Colon (tissue), 2 donors: ENCODE measurements at regions not wholly inside any gene's neighbourhood (a gene's known extent, or its start where the extent isn't known, plus 50 kb on each side); places are given as distances from the start of the nearest gene placed in this dataset.

Experiments used
- FAIRE-seq: peaks from 2 replicates; lab custom pipeline; 2012; peaks lifted over from hg19 to GRCh38; lab: Jason Lieb, UNC
- donor health status: control.
- donor health status: control.

DNA sequence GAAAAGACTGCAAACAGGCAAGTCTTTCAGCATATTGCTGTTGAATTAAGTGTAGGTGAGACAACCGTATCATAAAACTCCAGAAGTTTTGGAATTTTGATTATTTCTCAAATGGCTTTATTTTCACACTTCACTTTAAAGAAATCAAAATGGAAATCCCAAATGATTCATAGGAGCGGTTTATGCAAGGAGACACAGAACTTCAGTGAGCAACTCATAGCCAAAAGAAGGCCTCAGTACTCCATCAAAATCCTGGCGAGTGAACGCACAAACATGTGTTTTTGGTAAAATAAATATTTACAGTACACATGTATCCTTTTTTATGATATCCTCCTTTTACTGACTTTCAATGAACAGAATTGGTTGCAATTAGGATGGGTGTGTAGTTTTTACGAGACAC, 140.4 kb upstream of the APCDD1 start:
- FAIRE-seq, result no peak

DNA sequence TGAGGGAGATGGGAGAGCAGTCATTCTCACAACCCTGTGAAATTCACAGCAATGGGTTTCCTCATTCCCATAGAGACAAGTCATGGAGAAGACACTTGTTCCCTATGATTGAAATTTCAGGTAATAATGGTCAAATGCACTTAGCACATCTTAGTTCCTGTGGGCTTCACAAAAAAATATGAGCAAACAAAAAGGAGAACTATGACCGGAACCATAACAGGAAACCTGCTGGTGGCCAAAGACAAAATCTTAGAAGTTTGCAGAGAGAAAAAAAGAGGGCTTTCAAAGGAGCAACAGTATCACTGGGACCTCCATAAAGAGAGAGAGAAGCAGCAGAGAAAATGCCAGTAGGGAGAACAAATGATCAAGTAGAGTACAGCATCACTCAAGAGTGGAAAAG, 138.9 kb upstream of the APCDD1 start:
- FAIRE-seq, result no peak

DNA sequence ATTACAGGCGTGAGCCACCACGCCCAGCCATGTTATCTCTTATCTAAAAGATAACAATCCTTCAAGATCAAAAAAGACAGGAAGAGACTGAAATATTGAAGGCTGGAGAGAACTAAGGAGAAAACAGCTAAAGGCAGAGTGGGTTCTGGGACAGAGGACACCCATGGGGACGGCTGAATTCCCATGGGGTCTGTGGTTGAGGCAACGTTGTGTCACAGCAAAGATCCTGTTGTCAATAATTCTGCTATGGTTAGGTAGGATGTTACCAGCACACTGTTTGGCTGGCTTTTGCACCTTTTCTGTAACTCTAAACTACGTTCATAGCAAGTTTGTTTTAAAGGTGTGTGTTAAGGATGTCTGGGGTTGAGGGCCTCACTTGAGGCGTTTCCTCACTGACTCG, 137.7 kb upstream of the APCDD1 start:
- no peak for FAIRE-seq

DNA sequence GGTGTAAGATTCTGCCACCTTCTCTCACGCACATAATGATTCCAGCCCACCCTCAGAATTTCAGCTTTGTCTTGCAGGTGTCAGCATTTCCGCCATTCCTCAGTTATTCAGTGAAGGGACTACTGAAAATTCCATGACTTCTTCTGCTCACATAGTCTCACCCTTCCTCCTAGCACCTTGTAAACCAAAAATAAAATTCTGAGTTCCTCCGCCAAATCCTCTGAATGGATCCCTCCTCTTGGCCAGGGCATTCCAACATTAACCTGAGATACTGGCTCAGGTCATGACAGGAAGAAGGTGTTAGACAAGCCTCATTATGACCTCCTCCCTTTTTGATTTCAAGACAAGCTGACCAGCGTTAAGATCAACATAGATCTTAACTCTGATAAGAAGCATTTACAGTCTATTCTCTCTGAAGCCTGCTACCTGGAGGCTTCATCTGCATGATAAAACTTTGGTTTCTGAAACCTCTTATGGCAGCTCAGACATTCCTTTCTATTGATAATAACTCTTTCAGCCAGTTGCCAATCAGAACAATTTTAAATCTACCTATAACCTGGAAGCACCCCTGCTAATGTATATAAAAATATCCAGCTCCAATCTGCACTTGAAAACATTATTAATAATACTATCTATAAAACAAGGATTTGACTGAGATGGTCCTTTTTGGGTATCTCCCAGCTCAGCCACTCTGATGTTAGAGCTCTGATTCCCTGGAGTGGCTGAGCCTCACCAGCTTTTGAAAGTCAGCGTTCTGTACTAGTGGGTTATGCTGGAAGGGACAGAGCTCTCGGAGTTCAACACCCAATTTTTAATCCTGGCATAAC, 136.4 kb upstream of the APCDD1 start:
- FAIRE-seq, result no peak

DNA sequence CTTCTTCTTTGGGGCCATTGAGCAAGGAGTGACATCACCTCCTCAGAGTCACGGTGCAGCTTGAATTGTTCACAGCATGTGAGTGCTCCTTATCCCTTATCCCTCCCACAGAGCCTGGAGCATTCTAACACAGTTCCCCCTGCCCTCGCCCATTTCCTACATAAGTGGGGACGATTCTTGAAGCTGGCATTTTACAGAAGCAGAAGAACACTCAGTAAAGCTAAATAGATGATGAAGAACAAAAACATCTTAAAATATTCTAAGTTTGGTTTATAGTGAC, 135.8 kb upstream of the APCDD1 start:
- FAIRE-seq, result no peak

DNA sequence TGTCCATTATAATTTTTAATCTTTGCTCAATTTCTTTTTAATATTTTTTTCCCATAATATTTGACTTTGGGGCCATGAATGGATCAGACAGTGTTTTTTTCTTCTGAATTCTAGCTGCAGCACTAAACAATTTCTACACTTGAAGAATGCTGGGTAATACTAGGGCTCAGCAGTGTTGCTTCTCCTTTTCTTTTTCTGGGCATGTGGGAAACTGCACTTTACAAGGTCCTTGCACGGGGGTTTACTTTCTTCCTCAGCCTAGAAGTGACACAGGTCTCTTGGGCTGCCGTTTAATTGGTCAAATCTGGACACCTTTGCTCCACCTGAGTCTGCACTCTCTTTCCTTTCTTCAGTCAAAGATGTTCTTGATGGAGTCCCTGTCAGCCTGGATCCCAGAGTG, 135.4 kb upstream of the APCDD1 start:
- no peak for FAIRE-seq

DNA sequence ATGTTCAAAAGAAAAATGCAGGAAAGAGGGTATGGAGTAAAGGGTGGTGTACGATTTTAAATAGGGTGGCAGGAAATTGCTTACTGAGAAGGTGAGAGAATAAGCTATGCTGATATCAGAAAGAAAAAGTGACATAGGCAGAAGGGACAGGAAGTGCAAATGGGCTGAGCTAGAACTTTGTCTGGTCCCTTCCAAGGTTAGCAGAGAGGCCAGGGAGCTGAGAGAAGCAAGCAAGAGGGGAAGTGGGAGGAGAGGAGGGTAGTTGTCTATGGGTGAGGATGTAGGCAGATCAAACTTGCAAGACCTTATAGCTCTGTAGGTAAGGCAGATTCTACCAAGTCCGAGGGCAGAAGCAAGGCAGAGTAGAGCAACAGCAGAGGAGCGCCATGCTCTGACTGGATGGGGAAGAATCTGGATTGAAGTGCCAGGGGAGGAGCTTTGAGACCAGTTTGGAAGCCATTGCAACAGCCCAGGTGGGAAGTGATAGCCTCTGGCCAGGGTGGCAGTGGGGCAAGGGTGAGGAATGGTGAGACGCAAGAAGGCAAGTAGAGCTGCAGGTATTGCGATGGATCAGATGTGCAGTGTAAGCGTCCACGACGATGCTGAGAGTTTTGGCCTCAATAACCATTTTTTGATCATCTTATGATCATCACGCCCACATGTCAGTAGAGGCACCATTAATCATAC, 134.4 kb upstream of the APCDD1 start:
- FAIRE-seq, result no peak

DNA sequence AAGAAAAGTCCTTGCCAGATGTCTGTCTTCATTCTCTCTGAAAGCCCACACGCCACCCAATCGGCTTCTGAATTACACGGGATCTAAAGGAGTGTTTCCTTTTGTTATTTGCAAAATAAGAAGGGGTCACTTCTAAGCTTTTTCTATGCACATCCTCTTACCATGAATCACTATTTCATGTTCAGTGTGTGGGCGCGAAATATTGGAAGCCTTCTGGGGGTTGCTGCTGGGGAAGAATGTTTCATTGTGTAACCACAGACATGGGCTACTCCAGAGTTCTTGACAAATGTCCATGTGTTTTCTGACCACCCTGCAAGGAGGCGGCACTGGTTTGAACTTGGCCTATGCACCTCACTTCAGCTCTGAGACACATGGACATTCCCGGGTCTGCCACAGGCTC, 133.6 kb upstream of the APCDD1 start:
- no peak for FAIRE-seq

DNA sequence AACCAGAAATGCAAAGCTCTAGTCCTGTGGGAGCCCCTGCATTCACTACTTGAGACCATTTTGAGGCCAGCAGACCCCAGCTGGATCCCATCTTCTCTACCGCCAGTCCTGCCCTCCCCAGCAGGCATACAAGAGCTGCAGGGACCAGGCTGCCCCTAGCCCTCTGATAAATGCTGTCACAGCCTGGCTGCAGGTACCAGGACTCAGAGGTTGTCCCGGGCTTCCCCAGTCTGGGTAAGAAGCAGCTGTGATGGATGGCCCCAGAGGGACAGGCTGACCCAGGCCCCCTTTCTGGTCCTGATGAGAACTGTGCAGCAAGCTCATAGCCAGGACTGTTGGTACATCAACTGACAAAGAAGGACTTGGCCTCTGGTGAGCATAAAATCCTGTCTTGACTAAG, 132.9 kb upstream of the APCDD1 start:
- FAIRE-seq, result no peak

DNA sequence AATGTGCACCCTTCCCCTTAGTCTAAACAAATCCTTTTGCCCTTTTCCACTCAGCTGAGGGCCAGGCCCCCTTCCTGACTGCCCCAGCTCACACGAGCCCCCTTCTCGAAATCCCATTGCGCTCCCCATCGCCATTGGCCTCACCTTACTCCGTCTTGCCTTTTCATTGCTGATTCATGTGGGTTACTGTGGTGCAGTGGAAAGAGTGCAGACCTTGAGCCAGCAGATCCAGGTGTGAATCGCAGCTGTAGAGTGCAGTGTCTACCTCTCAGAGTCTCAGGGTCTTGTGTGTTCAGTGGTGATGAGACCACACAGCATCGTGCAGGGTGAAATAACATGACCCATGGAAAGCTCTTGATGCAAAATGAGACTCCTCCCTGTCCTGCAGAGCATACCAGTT, 132.4 kb upstream of the APCDD1 start:
- no peak for FAIRE-seq

DNA sequence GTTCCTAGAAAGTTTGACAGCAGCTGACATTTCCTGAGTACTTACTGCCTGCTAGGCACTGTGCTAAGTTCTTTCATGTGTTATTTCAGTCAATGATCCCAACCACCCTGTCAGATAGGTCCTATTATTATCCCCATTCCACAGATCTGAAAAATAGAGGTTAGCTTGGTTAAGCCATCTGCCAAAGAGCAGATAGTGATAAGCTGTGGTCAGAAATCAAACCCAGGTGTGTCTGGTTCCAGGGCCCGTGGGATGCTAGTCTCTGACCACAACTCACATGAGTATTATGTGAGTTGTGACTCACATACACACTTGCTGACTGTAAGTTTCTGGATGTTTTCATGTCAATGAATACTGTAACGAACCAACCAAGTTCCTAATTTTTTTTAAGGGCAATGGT, 132.0 kb upstream of the APCDD1 start:
- FAIRE-seq, result no peak

DNA sequence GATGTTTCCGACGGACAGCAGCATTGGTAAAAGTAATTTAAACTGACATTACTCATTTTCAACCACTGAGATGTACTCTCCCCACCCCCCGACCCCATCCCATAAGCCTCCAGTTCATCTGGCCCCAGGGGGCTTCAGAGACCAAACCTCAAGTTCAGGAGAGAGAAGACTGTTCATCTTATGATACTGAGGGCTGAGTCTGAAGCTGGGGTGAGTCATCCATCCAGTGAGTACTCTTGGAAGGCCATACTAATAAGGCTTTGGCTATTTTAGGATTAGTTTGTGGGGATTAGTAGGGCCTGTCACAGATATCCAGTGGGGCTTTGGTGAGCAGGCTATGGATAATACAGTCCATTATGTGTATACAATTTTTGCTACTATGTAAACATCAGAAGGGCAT, 125.3 kb upstream of the APCDD1 start:
- no peak for FAIRE-seq

DNA sequence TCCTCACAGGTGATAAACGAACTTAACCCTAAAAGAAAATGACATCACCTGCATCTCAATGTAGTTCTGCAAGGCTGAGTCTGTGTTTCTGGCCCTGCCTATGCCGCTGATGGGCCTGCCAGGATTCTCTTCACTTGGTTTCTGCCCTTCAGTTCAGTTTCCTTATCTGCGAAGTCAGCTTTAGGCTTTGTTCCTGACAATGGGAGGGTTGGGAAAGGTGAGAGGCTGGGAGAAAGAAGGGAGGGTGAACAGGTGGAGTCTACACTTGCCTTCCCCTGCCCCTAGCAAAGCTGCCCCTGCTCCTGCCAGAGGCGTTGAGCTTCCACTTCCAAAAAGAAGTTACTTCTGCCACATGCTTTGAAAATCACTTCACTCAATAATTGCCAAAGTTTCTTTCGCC, 124.0 kb upstream of the APCDD1 start:
- no peak for FAIRE-seq

DNA sequence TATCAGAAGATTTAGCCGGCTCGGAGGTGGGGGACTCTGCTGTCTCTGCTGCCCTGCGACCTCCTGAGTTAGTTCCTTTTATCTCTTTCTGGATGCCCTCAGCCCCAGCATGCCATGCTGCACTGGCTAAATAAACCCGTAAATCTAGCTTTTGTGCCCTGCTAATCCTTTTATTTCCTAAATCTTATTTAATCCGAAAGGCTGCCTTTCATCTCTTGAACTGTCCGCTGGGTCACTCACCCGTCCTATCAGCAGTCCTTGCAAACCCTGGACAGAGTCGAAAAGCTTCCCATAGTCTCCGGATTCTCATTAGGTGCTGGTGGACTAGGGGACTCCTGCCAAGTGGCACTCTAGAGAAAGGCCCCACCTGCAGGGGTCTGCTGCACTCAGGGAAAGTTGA, 122.0 kb upstream of the APCDD1 start:
- no peak for FAIRE-seq

DNA sequence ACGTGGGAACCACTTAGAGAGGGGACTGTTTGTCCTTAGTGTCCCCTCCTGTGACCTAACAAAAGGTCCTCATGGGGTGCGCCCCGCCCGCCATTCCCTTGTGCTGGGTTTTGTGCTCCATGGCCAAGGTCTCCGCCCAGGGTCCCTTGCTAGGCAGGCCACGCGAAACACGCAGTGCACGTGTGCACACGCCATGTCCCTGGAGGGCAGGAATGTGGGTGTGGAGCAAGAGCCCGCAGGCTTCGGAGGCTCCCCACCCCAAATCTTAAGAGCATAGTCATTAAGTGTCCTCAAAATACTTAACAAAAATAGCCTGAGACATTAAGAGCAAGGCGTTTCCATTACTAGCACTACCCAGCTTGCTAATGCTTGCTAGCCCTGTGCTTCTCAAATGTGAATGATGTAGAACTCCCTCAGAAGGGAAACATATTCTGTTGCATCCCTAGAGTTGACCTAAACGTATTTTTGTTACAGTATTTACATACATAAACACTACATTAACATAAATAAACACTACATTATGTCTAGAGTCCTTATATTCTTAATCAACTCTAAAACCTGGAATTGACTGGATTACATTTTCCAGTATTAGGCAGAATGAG, 117.6 kb upstream of the APCDD1 start:
- no peak for FAIRE-seq

DNA sequence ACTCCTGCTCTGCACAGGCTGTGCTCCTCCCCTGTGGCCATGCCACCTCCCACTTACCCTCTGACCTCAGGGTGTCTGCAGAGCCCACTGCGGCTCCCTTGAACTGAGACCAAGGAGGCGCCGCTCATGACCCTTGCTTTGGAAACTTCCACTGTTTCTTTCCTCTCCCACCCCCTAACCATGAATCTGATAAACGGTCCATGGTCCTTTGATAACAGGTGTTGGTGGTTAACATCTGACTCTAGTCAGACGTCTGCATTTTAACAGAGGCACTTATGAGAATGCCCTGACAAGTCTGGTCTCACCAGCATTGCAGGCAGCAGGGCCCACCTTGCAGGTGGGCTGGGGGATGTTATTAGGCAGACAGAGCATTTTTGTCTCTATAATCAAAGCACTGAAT, 113.6 kb upstream of the APCDD1 start:
- FAIRE-seq, result no peak

DNA sequence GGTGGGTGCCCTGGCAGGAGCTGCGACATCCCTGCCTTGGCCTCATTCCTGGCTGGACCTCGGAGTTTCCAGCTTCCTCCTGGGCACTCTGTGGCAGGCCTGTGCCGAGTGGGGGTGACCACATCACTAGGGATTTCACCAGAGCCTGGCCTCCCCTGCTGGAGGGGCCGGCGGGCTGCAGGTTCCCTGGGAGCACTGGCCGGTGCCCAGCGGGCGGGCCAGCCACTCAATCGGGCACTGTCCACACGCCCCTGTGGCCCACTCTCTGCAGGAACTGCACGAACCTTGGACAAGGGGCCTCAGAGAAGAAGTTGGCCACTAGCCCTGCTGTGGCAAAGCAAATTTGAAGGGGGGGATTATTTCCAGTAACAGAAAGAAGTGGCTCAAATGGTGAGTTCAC, 110.7 kb upstream of the APCDD1 start:
- FAIRE-seq, result no peak

DNA sequence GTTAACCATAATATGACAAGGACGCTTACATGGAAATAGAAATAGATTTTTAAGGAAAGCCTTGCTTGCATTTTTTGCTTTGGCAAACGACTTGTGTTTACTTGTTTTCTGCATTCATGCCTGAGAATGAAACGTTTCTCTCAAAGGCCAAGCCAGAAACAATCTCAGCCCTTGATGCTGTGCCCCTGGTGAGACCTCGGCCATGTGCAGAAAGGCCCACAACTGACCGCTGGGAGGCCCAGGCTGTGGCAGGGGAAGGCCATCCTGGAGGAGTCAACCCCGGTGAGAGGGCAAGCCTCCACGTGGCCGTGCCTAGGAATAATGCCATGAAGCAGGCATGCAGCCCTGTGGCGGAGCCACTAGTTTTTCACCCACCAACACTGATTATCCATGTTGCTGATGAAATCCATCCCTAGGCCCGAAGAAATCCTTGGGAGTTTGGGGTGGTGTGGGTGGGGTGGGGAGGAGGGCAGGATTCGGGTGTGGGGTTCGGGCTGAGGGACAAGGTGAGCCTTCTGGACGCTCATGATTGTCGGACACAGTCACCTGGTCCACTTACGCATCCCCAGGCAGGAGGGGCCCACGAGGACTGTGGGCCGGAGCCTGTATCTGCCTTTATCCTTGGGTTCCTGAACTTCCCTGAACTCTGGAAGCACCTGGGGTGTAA, 107.6 kb upstream of the APCDD1 start:
- no peak for FAIRE-seq

DNA sequence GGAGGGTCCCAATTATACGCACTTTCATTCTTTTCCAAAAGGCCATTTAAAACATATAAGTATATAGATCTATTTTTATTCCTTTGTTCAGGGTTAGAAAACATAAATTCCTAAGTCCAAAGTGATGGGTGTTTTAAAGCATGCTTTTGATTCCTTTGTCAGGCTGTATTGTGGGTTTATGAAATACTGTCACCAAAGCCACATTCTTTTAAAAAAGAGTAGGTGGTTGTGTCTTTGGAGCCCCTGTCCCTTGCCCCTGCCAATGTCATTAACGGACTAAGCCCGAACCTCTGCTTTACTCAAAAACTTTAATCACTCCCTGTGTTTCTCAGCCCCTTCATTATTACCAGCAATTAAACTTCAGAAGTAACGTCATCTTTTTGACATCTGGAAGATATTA, 104.9 kb upstream of the APCDD1 start:
- FAIRE-seq, result no peak

DNA sequence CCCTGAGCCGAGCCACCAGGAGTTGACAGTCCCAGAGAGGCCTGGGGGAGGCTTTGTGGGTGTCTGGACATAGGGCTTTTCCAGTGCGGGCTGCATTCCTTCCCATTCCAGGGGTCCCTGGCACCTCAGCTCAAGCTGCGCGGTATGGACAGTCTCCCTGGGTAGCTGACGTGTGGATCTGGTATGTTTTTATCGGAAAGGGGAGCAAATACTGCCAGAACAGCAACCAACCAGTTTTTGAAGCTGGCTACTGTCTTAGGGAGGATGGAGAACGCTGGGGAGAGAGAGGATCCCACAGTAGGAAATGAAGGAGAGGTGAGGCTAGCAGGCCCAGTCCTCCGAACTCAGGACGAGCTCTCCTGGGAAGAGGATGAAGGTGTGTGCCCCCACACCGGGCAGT, 103.8 kb upstream of the APCDD1 start:
- no peak for FAIRE-seq

DNA sequence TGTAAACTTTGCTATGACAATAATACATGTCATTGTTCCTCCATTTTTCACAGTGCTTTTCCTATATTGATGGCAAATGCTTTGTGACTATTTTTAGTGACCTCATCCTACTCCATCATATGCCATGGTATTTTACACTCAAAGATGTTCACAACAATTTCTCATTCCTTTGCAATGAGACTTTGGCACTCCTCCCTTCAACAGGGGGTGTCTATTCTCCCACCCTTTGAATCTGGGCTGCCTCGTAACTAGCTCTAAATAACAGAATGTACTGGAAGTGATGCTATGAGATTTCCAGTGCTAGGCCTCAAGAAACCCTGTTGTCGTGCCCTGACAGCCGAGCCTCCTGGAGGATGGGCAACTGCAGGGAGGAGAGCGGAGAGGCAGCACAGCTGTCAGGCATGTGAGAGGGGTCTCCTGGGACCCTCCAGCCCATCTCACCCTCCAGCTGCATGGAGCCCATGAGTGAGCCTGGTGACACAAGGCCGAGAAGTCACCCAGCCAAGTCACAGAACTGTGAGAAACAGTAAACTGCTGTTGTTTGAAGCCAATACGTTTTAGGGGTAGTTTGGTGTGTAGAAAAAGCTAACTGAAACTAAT, 103.1 kb upstream of the APCDD1 start:
- no peak for FAIRE-seq

DNA sequence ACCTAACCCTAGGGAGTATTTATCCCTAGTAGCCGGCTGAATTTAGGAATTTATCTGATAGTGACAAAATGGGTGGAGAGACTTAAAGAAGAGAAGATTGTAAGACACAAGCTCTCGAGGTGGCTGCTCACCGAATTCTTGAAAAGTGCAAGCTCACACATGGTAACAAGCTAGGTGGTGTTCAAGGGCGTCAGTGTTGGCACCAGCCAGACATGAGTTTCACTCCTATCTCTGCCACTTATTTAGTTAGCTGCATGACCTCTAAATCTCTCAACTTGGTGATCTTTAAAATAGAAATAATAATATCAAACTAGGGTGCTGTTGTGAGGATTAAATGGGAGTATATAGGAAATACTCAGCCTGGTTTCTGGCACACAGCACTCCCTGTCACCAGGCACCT, 102.6 kb upstream of the APCDD1 start:
- no peak for FAIRE-seq

DNA sequence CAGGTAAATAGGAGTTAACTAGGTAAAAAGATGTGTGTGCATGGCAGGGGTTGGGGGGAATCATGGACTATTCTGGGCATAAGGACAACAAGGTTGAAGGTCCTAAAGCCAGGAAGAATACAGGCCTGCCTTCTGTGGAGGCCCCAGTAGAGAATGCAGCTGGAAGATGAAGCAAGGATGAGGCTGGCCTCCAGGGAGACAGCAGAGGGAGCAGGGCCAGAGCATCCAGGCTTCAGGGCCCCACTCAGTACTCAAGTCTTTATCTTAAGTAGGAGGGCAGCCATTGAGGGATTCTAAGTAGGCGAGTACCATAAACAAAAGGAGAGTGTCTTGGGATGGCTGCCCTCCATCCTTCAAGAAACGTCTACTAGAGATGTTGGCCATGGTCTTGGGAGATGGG, 101.8 kb upstream of the APCDD1 start:
- FAIRE-seq, result no peak
